GM12872 (cell line): ENCODE measurements at regions not wholly inside any gene's neighbourhood (a gene's known extent, or its start where the extent isn't known, plus 50 kb on each side); places are given as distances from the start of the nearest gene placed in this dataset.

Source experiments
- TF ChIP-seq, protein P1 (sequence below): IDR thresholded peaks from 3 replicates; pipeline ENCODE4 v1.5.1; 2011; ENCODE audit warnings: low read depth, mild to moderate bottlenecking, low read length, moderate library complexity; ENCODE audit not compliant: insufficient read depth

GRCh38 chr18:78127041-78127440, 852.6 kb upstream of the SALL3 start:
- TF ChIP-seq, protein P1, sequence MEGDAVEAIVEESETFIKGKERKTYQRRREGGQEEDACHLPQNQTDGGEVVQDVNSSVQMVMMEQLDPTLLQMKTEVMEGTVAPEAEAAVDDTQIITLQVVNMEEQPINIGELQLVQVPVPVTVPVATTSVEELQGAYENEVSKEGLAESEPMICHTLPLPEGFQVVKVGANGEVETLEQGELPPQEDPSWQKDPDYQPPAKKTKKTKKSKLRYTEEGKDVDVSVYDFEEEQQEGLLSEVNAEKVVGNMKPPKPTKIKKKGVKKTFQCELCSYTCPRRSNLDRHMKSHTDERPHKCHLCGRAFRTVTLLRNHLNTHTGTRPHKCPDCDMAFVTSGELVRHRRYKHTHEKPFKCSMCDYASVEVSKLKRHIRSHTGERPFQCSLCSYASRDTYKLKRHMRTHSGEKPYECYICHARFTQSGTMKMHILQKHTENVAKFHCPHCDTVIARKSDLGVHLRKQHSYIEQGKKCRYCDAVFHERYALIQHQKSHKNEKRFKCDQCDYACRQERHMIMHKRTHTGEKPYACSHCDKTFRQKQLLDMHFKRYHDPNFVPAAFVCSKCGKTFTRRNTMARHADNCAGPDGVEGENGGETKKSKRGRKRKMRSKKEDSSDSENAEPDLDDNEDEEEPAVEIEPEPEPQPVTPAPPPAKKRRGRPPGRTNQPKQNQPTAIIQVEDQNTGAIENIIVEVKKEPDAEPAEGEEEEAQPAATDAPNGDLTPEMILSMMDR = no peak

DNA sequence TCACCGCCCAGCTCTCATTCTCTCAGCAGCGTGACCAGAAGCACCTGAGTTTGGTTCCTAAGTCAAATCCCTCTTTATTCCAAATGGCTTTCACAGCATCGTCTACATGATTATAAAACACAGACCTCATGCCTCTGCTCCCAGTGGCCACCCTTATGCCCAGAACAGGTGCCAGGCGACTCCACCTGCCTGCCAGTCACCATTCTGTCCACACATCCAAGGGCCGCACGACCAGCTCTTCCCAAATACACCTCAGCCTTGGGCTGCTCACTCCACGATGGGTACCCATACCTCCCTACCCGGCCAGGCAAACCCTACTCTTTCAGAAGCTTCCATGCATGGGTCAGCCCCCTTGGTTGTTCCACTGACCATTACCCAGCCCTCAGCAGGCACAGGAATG, 851.6 kb upstream of the SALL3 start:
- TF ChIP-seq, protein P1 = no peak

GRCh38 chr18:78129260-78129659, 850.4 kb upstream of the SALL3 start:
- TF ChIP-seq, protein P1 = no peak

GRCh38 chr18:78130232-78131195, 849.1 kb upstream of the SALL3 start:
- TF ChIP-seq, protein P1 = no peak

GRCh38 chr18:78133729-78134128, 845.9 kb upstream of the SALL3 start:
- TF ChIP-seq, protein P1 = no peak

DNA sequence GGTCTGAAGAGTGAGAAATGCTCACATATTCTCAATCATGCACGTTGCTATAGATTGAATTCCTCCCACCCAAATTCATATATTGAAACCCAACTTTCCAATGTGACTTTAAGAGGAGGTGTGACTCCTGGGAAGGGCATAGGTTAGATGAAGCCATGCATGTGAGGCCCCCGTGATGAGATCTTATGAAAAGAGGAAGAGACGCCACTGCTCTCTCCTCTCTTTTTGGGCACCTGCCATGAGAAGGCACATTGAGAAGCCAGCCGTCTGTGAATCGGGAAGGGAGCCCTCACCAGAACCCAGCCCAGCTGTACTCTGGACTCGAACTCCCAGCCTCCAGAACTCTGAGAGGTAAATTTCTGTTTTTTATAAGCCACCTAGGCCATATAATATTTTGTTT, 842.6 kb upstream of the SALL3 start:
- TF ChIP-seq, protein P1 = no peak

- TF ChIP-seq, protein P1 = no peak
These were observed 840.6 kb upstream of the SALL3 start for GRCh38 chr18:78138983-78139496.
